Subcutaneous abdominal adipose tissue (tissue), 5 donors: ENCODE measurements at regions not wholly inside any gene's neighbourhood (a gene's known extent, or its start where the extent isn't known, plus 50 kb on each side); places are given as distances from the start of the nearest gene placed in this dataset.

ENCODE experiments used
- H3K27ac ChIP-seq: one replicate; pipeline ENCODE4 v1.7.0; 2013; ENCODE audit warnings: low read depth, mild to moderate bottlenecking, inconsistent platforms, low read length, moderate library complexity
- H3K27me3 ChIP-seq, 5 donors: one replicate each; pipeline ENCODE4 v1.7.0; 2013; ENCODE audit warnings: low read length in 5 of 5, inconsistent platforms in 1 of 5; ENCODE audit not compliant: control insufficient read depth in 5 of 5, insufficient read depth in 4 of 5
- H3K36me3 ChIP-seq, 5 donors: one replicate each; pipeline ENCODE4 v1.7.0; 2013; ENCODE audit warnings: low read length in 5 of 5; ENCODE audit not compliant: control insufficient read depth in 5 of 5, insufficient read depth in 5 of 5
- H3K4me1 ChIP-seq, 5 donors: one replicate each; pipeline ENCODE4 v1.7.0; 2013; ENCODE audit warnings: low read length in 5 of 5, mild to moderate bottlenecking in 3 of 5, moderate library complexity in 1 of 5; ENCODE audit not compliant: control insufficient read depth in 5 of 5, insufficient read depth in 5 of 5
- H3K4me3 ChIP-seq, 5 donors: one replicate each; pipeline ENCODE4 v1.7.0; 2013; ENCODE audit warnings: low read length in 5 of 5, low read depth in 1 of 5
- H3K9ac ChIP-seq, 5 donors: one replicate each; pipeline ENCODE4 v1.7.0; 2013; ENCODE audit warnings: low read length in 5 of 5, mild to moderate bottlenecking in 4 of 5, moderate library complexity in 3 of 5
- H3K9me3 ChIP-seq, 5 donors: one replicate each; pipeline ENCODE4 v1.7.0; 2013; ENCODE audit warnings: low read length in 5 of 5; ENCODE audit not compliant: control insufficient read depth in 5 of 5
- donor health status: healthy.
- donor health status: healthy.
- donor health status: healthy.
- donor health status: healthy.
- donor health status: healthy.

DNA sequence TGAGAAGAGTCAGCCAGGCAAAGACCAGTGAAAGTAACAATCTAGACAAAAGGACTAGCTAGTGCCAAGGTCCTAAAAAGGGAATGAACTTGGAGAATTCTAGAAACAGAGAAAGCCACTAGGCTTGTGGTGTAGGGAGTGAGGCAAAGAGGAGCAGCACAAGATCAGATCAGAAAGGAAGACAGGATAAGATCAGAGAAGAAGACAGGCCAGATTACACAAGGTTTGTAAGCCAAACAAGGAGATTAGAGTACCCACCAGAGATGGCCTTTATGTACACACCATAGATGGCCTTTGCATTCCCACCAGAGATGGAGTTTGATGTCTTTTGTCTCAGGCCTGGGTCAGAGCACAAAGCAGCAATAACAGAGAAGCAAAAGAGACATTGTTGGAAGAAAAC is 105.6 kb upstream of the PLCB4 start:
- Histone ChIP-seq H3K27ac (no peak overlapping the region), H3K9ac (no peak overlapping the region), H3K36me3 (no peaks in the 10 kb centered on the region), H3K27me3 (no peaks in the 10 kb centered on the region), H3K9me3 (peaks cover 0 to 4% (median 2%) of the 10 kb centered on the region in 5 donors), H3K4me3 (no peak overlapping the region), H3K4me1 (peaks cover 0 to 23% (median 0%) of the 10 kb centered on the region in 5 donors)

DNA sequence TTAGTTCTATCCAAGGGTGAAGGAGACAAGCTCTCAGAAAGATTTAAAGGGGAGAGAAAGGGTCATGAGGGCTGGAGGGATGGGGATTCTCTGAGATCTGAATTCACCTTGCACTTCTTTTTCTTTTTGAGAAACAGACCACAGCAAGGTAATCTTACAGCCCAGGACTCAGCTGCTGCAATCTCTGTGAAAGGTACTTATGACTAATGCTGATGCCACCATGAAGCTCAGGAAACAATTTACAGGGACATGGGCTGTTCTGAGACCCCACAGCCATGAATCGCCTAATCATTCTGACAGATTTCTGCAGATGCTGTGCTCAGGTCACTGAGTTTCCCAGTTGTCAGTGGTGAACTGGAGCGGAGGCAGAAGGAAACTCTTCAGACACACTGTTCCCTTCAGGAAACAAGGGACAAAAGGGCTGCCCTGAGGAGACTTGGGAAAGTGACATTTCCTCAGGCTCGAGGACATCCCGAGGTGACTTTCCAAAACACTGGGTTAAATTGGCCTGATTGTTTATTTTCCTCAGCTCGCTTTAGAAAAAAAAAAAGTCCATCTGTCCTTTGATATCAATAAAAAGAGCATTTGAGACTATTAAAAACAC is 103.8 kb upstream of the PLCB4 start:
- peaks cover 0 to 4% (median 2%) of the 10 kb centered on the region in 5 donors for H3K9me3 ChIP-seq
- H3K27ac ChIP-seq: no peak overlapping the region
- no peak overlapping the region for H3K4me3 ChIP-seq
- peaks cover 0 to 29% (median 0%) of the 10 kb centered on the region in 5 donors for H3K4me1 ChIP-seq
- no peaks in the 10 kb centered on the region for H3K27me3 ChIP-seq
- H3K9ac ChIP-seq: no peak overlapping the region
- H3K36me3 ChIP-seq: no peaks in the 10 kb centered on the region

DNA sequence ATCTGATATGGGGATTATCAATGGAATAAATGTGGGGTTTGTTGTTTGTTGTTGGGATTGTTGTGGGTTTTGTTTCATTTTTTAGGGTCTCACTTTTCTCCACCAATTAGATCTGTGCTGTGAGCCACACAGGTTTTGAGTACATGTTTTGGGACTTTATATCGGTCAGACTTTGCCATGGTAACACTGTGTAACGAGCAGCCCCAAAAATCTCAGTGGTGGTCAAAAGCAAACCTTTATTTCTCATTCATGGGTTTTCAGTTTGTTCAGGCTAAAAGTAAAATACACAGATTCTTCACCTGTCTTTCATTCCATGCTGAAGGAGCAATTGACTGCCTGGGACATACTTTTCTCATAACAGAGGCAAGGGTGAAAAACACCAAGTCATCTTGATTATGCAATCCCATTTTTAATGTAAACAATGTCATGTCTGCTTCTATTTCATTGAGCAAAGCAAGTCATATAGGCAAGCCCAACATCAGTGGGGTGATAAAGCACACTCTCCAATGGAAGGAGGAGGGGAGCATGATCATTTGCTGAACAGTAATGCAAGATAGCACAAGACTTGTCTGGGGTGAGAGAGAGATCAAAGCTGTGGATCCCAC is 101.1 kb upstream of the PLCB4 start:
- H3K9me3 ChIP-seq: peaks cover 0 to 4% (median 2%) of the 10 kb centered on the region in 5 donors
- no peak overlapping the region for H3K27ac ChIP-seq
- H3K36me3 ChIP-seq: no peaks in the 10 kb centered on the region
- H3K4me3 ChIP-seq: no peak overlapping the region
- no peaks in the 10 kb centered on the region for H3K27me3 ChIP-seq
- no peak overlapping the region for H3K9ac ChIP-seq
- peaks cover 0 to 33% (median 0%) of the 10 kb centered on the region in 5 donors for H3K4me1 ChIP-seq

DNA sequence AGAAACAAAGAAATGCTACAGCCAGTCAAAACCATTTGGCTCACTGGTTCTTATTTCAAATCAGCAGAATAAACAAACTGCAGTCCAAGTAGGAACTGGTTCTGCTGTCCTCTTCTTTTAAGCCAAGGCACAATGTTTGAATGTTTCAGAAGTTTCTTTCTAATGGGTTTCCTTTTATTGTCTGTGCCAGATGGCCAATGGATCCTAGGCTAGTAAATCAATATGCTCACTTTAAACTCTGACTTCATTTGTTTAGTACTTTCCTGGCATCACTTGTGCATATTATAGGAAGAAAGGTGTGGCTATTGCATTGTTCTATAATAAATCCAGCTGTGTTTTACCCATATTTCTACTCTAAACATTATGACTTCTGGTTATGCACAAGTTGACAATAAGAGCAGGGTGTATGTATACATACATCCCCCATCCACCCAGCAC is 99.7 kb upstream of the PLCB4 start:
- Histone ChIP-seq H3K9ac (no peak overlapping the region), H3K36me3 (no peaks in the 10 kb centered on the region), H3K27me3 (no peaks in the 10 kb centered on the region), H3K4me1 (peaks cover 0 to 30% (median 0%) of the 10 kb centered on the region in 5 donors), H3K9me3 (peaks cover 0 to 4% (median 2%) of the 10 kb centered on the region in 5 donors), H3K4me3 (no peak overlapping the region), H3K27ac (peak overlapping the region; percentile 4)

- Histone ChIP-seq H3K9ac (no peak overlapping the region), H3K9me3 (peaks cover 0 to 4% (median 0%) of the 10 kb centered on the region in 5 donors), H3K4me3 (no peak overlapping the region), H3K27me3 (no peaks in the 10 kb centered on the region), H3K4me1 (peaks cover 0 to 16% (median 0%) of the 10 kb centered on the region in 5 donors), H3K27ac (no peak overlapping the region), H3K36me3 (no peaks in the 10 kb centered on the region)
These were observed 97.1 kb upstream of the PLCB4 start for GRCh38 chr20:8971669-8972316.

DNA sequence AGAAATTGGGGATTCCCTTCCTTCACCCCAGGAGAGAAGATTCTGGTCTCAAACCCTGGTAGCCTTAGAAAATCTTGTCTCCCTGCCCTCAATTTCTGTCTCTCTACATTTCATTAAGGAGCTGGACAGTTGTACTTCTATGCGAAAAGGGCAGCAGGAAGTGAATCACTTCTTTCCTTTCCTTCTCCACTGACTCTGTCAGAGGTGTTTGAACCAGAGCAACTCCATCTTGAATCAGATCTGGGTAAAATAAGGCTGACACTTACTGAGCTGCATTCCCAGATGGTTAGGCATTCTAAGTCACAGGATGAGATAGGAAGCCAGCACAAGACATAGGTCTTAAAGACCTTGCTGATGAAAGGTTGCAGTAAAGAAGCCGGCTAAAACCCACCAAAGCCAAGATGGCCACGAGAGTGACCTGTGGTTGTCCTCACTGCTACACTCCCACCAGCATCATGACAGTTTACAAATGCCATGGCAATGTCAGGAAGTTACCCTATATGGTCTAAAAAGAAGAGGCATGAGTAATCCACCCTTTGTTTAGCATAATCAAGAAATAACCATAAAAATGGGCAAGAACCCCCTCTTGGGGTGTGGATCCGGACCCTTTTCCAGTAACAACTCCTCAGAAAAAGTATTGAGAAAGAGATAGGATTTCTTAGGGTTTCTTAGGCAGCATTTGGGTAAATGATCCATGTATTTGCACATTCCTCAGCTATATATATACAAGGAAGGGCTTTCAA is 95.8 kb upstream of the PLCB4 start:
- Histone ChIP-seq H3K9me3 (no peaks in the 10 kb centered on the region), H3K9ac (no peak overlapping the region), H3K4me3 (no peak overlapping the region), H3K36me3 (no peaks in the 10 kb centered on the region), H3K4me1 (peaks cover 0 to 12% (median 0%) of the 10 kb centered on the region in 5 donors), H3K27me3 (no peaks in the 10 kb centered on the region), H3K27ac (no peak overlapping the region)

- H3K9ac ChIP-seq: no peak overlapping the region
- no peaks in the 10 kb centered on the region for H3K27me3 ChIP-seq
- no peaks in the 10 kb centered on the region for H3K36me3 ChIP-seq
- H3K4me3 ChIP-seq: no peak overlapping the region
- H3K9me3 ChIP-seq: no peaks in the 10 kb centered on the region
- H3K4me1 ChIP-seq: peaks cover 0 to 5% (median 0%) of the 10 kb centered on the region in 5 donors
- H3K27ac ChIP-seq: no peak overlapping the region
These were observed 94.7 kb upstream of the PLCB4 start for GRCh38 chr20:8974009-8974708.

- Histone ChIP-seq H3K27me3 (no peaks in the 10 kb centered on the region), H3K4me3 (no peak overlapping the region), H3K36me3 (no peaks in the 10 kb centered on the region), H3K9ac (no peak overlapping the region), H3K27ac (no peak overlapping the region), H3K4me1 (no peaks in the 10 kb centered on the region), H3K9me3 (no peaks in the 10 kb centered on the region)
These were observed 87.4 kb upstream of the PLCB4 start for GRCh38 chr20:8981482-8981881.

- Histone ChIP-seq H3K4me3 (no peak overlapping the region), H3K4me1 (peaks cover 0 to 7% (median 0%) of the 10 kb centered on the region in 5 donors), H3K27ac (no peak overlapping the region), H3K27me3 (no peaks in the 10 kb centered on the region), H3K36me3 (no peaks in the 10 kb centered on the region), H3K9ac (no peak overlapping the region), H3K9me3 (no peaks in the 10 kb centered on the region)
These were observed 85.2 kb upstream of the PLCB4 start for GRCh38 chr20:8983478-8984345.
